Lower lobe of right lung (tissue), 2 donors: ENCODE measurements at regions not wholly inside any gene's neighbourhood (a gene's known extent, or its start where the extent isn't known, plus 50 kb on each side); places are given as distances from the start of the nearest gene placed in this dataset.
"Not testable (repeated sequence)": the region's sequence is repeated elsewhere in the genome, so short reads cannot be mapped to it uniquely, and the experiment has no call there.

Experiments used
- ATAC-seq, 2 donors: fragments of 200-7000 bp; cut with Tn5 transposase; one replicate each; pipeline ENCODE4 v1.9.1; 2020 to 2022; ENCODE audit warnings: mild to moderate bottlenecking in 2 of 2, moderate library complexity in 2 of 2
- DNase-seq: peaks from one replicate; pipeline ENCODE4 v3.0.0-alpha.2; 2020
- H3K27ac ChIP-seq: fragments of 200-600 bp; one replicate; pipeline ENCODE4 v1.8.0; 2022
- H3K27me3 ChIP-seq: fragments of 200-600 bp; one replicate; pipeline ENCODE4 v1.8.0; 2022; ENCODE audit warnings: low read depth
- H3K36me3 ChIP-seq: fragments of 200-600 bp; one replicate; pipeline ENCODE4 v1.8.0; 2022; ENCODE audit warnings: mild to moderate bottlenecking
- H3K4me1 ChIP-seq: fragments of 200-600 bp; one replicate; pipeline ENCODE4 v1.8.0; 2022
- H3K4me3 ChIP-seq: fragments of 200-600 bp; one replicate; pipeline ENCODE4 v1.8.0; 2022; ENCODE audit warnings: mild to moderate bottlenecking
- H3K9me3 ChIP-seq: fragments of 200-600 bp; one replicate; pipeline ENCODE4 v1.8.0; 2022
- intact Hi-C: fragments of 100-400 bp; cut with DNase I; formaldehyde crosslinking; loops from one replicate; pipeline ENCODE4 v1.11.0; 2022
- TF ChIP-seq, protein P1 (sequence below): fragments of 200-600 bp; IDR thresholded peaks from one replicate; pipeline ENCODE4 v1.8.0; 2022; ENCODE audit warnings: antibody characterized with exemption, mild to moderate bottlenecking
- donor health status: DM: no; HTN: yes; CAD: no; lungs with severe emphysema.

DNA sequence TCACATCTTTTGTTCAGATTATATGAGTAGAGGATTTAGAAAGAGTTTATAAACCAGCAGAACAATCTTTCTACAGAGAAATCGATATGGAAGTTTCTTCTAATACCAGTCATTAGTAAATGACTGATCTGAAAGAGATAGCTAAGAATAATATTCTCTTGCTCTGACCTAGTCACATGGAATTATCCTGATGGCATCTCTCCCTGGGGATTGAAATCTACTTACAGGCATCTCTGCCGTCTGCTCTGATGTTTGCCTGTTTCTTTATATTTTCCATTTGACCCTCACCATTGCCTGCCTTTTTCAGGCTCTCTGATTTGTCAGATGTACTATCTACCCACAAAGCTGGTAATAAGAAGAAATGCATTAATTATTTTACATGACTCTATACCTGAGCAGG, 1157.3 kb downstream of the PCDH7 start:
- DNase-seq (no peak), ATAC-seq (no peak)
- TF ChIP-seq, protein P1, sequence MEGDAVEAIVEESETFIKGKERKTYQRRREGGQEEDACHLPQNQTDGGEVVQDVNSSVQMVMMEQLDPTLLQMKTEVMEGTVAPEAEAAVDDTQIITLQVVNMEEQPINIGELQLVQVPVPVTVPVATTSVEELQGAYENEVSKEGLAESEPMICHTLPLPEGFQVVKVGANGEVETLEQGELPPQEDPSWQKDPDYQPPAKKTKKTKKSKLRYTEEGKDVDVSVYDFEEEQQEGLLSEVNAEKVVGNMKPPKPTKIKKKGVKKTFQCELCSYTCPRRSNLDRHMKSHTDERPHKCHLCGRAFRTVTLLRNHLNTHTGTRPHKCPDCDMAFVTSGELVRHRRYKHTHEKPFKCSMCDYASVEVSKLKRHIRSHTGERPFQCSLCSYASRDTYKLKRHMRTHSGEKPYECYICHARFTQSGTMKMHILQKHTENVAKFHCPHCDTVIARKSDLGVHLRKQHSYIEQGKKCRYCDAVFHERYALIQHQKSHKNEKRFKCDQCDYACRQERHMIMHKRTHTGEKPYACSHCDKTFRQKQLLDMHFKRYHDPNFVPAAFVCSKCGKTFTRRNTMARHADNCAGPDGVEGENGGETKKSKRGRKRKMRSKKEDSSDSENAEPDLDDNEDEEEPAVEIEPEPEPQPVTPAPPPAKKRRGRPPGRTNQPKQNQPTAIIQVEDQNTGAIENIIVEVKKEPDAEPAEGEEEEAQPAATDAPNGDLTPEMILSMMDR, result no peak
- intact Hi-C loops, result no loop called here
- no peaks in the 10 kb centered on the region for H3K27me3 ChIP-seq
- no peaks in the 10 kb centered on the region for H3K9me3 ChIP-seq
- no peaks in the 10 kb centered on the region for H3K4me1 ChIP-seq
- no peak overlapping the region for H3K27ac ChIP-seq
- no peaks in the 10 kb centered on the region for H3K36me3 ChIP-seq
- H3K4me3 ChIP-seq, result no peak overlapping the region

DNA sequence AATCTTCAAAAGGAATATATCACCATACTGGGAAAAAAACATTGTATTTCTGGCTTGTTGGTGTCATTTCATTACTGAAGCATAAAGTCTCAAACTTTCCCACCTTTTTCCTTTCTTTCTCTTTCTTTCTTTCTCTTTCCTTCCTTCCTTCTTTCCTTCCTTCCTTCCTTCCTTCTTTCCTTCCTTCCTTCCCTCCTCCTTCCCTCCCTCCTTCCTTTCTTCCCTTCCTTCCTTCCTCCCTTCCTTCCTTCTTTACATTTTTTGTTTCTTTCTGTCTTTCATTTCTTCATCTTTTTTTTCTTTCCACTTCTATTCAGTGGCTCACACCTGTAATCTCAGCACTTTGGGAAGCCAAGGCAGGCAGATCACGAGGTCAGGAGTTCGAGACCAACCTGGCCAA, 1160.7 kb downstream of the PCDH7 start:
- not testable (repeated sequence) for H3K27me3 ChIP-seq

DNA sequence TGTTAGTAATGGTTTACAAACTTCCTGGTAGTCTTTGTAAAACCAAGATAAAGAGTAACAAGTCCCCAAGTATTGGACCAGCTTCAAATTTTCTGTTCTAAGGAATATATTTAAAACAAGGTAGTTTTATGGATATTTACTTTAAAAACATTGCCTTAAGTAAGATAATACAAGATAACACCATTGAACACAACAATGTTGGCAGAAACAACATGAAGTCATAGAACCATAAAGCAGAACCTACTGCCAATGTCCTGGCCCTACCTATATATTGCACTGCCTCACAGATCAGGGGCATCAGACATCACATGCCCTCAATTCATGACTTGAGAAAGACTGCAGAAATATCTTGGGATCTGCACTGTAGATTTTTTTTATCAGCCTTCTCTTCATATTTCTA, 1176.2 kb downstream of the PCDH7 start:
- Histone ChIP-seq H3K36me3 (no peaks in the 10 kb centered on the region), H3K4me1 (no peaks in the 10 kb centered on the region), H3K27me3 (no peaks in the 10 kb centered on the region), H3K4me3 (no peak overlapping the region), H3K27ac (no peak overlapping the region), H3K9me3 (no peaks in the 10 kb centered on the region)
- DNase-seq (no peak), ATAC-seq (no peak)
- intact Hi-C loops, result no loop called here
- TF ChIP-seq, protein P1, result no peak

More for the DNA sequence above, 1160.7 kb downstream of the PCDH7 start:
- ATAC-seq, H3K36me3 ChIP-seq, intact Hi-C loops, H3K4me3 ChIP-seq, H3K4me1 ChIP-seq, H3K9me3 ChIP-seq, H3K27ac ChIP-seq, DNase-seq: not testable (repeated sequence)

DNA sequence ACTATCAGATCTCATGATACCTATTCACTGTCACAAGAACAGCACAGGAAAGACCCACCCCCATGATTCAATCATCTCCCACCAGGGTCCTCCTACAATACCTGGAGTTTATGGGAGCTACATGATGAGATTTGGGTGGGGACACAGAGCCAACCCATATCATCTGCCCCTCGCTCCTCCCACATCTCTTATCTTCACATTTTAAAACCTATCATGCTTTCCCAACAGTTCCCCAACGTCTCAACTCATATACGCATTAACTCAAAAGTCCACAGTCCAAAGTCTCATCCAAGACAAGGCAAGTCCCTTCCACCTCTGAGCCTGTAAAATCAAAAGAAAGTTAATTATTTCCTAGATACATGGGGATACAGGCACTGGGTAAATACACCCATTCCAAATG, 1185.2 kb downstream of the PCDH7 start:
- TF ChIP-seq, protein P1, result no peak
- no peaks in the 10 kb centered on the region for H3K36me3 ChIP-seq
- no peaks in the 10 kb centered on the region for H3K9me3 ChIP-seq
- no peak overlapping the region for H3K4me3 ChIP-seq
- intact Hi-C loops, result no loop called here
- no peak for ATAC-seq
- H3K27me3 ChIP-seq, result no peaks in the 10 kb centered on the region
- no peak overlapping the region for H3K27ac ChIP-seq
- H3K4me1 ChIP-seq, result no peaks in the 10 kb centered on the region
- DNase-seq, result no peak

DNA sequence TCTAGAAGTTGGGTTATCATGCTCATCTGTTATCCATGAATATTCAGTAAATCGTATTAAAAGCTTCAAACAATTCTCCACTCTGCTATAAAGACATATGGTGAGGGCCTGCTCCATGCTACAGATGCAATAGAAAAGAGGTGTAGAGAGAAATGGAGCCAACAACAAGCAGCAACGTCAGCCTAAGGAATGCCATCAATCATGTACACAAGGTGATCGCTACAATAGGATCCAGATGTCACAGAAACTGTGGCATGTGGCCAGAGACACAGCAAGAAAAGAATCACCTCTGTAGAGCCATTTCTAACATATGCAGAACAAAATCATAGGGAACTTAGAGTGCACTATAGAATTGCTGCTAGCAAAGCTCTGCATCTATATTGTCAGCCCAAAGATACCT, 1188.1 kb downstream of the PCDH7 start:
- Histone ChIP-seq H3K4me1 (no peaks in the 10 kb centered on the region), H3K9me3 (no peaks in the 10 kb centered on the region), H3K4me3 (no peak overlapping the region), H3K27me3 (no peaks in the 10 kb centered on the region), H3K27ac (no peak overlapping the region), H3K36me3 (no peaks in the 10 kb centered on the region)
- TF ChIP-seq, protein P1, result no peak
- intact Hi-C loops, result no loop called here
- no peak for ATAC-seq
- no peak for DNase-seq

DNA sequence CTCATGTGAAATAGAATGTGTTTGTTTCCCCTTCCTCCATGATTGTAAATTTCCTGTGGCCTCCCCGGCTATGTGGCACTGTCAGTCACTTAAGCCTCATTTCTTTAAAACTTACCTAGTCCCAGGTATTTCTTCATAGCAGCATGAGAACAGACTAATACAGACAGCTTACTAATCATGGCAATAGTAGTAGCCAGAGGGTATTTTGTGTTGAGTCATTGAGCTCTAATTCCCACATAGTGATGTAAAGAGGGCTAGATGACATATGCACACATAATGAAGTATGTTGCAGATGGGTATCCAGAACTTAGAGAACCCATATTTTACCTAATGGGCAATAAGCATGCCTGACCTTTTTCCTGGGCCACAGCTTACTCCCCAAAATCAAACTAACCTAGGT, 1197.2 kb downstream of the PCDH7 start:
- Histone ChIP-seq H3K27ac (no peak overlapping the region), H3K36me3 (no peaks in the 10 kb centered on the region), H3K4me3 (no peak overlapping the region), H3K27me3 (no peaks in the 10 kb centered on the region), H3K9me3 (no peaks in the 10 kb centered on the region), H3K4me1 (no peaks in the 10 kb centered on the region)
- intact Hi-C loops, result no loop called here
- DNase-seq (no peak), ATAC-seq (no peak)
- TF ChIP-seq, protein P1, result no peak
